DMS114 treated with DMSO at 0.1 percent for 48 hours (cell line): ENCODE measurements at regions not wholly inside any gene's neighbourhood (a gene's known extent, or its start where the extent isn't known, plus 50 kb on each side); places are given as distances from the start of the nearest gene placed in this dataset.
"Not testable (repeated sequence)": the region's sequence is repeated elsewhere in the genome, so short reads cannot be mapped to it uniquely, and the experiment has no call there.

Source experiments
- DNase-seq: peaks from one replicate; lab custom pipeline; 2025; ENCODE audit not compliant: unreplicated experiment; lab: John Stamatoyannopoulos, UW

DNA sequence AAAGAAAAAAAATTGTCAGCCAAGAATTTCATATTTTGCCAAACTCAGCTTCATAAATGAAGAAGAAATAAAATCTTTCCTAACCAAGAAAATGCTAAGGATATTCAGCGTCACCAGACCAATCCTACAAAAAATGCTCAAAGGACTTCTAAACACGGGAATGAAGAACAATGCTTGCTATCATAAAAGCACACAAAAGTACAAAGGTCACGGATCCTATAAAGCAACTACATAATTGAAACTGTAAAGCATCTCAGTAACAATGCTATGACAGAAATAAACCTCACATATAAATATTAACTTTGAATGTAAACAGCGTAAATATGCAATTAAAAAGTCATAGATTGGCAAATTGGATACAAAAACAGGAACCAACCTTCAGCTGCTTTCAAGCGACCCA lies 1314.6 kb upstream of the GYPC start:
- no peak for DNase-seq

- not testable (repeated sequence) for DNase-seq
Measured at GRCh38 chr2:125353542-125353941, 1302.4 kb upstream of the GYPC start.

DNA sequence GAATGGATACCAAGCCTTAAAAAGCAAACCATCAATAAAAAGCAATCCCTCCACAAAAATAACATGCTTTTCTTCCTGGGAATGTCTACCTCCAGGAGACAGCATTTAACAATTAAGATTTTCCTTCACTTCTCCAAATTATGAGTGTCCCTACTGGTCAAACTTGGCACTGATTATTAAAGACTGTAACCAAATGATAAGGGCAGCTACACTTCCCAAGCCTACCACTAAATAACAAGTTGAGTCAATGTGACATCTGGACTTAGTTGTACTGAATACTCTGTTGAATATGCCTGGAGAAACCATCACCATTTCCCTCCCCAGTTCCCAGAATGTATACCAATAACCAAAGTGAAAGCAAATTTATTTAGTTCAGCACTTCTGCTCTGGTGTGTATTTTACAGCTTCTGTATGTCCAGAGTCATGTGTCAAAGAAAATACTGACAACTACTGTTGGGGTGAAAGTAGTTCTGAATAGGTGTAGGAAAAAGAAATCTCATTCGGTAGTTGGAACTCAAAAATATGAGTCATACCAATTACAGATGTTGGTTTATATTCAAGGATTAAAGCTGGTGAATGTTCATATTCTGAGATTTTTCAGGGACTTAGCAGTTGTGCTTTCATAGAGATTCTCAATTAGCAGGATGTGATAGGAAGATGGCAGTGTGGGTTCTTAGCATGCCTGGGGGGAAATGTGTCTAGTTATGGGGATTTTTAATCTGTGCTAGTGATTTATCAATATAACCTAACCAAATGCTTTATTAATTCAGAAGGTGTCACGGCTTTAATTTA lies 1291.6 kb upstream of the GYPC start:
- no peak for DNase-seq

GRCh38 chr2:125364984-125365265 lies 1291.0 kb upstream of the GYPC start:
- DNase-seq, result no peak

DNA sequence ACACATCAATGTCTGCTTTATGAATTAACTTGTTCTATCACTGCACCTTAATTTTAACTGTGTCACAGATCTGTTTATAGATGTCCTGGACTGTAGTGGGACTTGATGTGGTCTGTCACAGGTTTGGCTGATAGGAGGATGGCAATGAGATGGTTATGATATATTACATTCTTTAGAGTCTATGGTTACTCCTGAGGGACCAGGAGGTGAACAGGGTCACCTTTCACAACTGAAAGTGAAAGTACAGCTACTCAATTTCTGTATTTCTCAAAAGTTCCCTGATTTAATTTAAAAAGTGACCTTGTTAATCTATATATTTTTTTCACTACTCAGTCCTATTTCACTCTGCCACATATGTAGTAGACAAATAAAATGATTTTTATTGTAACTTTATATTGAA lies 1284.1 kb upstream of the GYPC start:
- no peak for DNase-seq

GRCh38 chr2:125373293-125373692 lies 1282.7 kb upstream of the GYPC start:
- DNase-seq, result no peak

DNA sequence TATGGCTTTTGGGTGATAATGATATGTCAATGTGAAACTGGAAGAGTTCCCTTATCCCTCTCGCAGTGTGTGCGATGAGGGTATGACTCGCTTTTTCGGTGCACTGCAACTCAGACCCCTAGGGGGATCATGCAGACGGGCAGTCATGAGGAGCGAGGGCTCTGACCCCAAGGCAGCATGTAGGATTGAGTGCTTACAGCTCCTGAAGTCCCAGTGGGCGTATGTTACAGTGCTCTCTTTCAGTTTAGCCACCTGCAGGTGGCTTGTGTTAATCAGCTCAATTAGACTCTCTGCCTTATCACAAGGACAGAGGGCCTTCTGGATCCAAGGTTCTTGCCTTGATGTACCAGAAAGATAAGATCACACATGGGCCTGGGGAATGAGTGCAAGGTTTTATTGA lies 1269.9 kb upstream of the GYPC start:
- DNase-seq, result no peak

- DNase-seq, result no peak
Measured at GRCh38 chr2:125397535-125398251, 1258.3 kb upstream of the GYPC start.

GRCh38 chr2:125398738-125399524 lies 1257.0 kb upstream of the GYPC start:
- no peak for DNase-seq

DNA sequence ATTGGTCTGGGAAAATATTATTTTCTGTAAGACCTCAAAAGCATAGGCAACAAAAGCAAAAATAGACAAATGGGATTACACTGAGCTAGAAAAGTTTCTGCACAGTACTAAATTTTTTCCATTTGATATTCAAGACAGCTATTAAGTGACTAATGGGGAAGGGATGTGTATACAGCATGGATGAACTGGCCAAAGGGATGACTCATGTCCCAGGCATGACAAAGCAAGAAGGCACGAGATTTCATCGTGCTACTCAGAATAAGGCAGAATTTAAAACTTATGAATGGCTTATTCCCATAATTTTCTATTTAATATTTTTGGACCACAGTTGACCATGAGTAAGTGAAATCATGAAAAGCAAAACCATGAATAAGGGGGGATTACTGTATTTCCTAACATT lies 1250.1 kb upstream of the GYPC start:
- DNase-seq, result no peak

GRCh38 chr2:125408874-125409538 lies 1247.0 kb upstream of the GYPC start:
- DNase-seq, result no peak

DNA sequence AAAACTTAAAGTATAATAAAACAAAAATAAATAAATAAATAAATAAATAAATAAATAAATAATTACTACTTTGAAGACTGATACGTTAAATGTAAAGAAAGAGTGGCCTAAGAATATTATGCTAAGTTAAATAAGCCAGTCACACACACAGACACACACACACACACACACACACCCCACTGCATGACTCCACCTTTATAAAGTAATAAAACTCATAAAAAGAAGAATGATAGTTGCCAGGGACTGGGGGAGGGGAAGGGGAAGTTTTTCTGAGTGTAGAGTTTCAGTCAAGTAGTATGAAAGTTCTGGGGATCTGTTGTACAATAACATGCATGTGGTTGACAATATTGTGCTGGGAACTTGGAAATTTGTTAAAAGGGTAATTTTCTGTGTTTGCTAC lies 1237.5 kb upstream of the GYPC start:
- DNase-seq, result no peak

DNA sequence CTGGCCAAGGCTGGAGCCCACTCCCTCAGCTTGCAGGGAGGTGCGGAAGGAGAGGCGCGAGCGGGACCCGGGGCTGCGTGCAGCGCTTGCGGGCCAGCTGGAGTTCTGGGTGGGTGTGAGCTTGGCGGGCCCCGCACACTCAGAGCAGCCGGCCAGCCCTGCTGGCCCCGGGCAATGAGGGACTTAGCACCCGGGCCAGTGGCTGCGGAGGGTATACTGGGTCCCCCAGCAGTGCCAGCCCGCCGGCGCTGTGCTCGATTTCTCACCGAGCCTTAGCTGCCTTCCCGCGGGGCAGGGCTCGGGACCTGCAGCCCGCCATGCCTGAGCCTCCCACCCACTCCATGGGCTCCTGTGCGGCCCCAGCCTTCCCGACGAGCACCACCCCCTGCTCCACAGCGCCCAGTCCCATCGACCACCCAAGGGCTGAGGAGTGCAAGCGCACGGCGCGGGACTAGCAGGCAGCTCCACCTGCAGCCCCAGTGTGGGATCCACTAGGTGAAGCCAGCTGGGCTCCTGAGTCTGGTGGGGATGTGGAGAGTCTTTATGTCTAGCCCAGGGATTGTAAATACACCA lies 1233.7 kb upstream of the GYPC start:
- not testable (repeated sequence) for DNase-seq

- DNase-seq, result no peak
Measured at GRCh38 chr2:125424266-125424785, 1231.6 kb upstream of the GYPC start.

- no peak for DNase-seq
Measured at GRCh38 chr2:125427721-125428315, 1228.1 kb upstream of the GYPC start.

DNA sequence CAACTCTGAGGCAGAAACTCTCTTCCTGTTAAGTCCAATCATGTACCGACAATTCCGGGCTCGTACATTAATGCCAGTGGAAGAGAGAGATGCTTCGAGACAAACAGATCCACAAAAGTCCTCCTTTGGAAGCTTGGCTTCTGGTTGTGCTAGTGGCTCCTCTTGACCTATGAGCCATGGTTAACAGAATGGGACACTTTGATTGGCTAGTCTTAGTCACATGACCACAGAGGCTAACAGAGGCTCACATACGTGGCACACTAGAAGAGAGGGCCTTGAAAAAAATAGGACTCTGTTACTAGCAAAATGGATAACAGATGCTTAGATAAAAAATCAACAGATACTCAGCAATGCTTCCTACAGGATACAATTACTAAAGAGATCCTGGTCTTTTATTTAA lies 1211.9 kb upstream of the GYPC start:
- no peak for DNase-seq

- no peak for DNase-seq
Measured at GRCh38 chr2:125445495-125445894, 1210.5 kb upstream of the GYPC start.

- no peak for DNase-seq
Measured at GRCh38 chr2:125450092-125450491, 1205.9 kb upstream of the GYPC start.

DNA sequence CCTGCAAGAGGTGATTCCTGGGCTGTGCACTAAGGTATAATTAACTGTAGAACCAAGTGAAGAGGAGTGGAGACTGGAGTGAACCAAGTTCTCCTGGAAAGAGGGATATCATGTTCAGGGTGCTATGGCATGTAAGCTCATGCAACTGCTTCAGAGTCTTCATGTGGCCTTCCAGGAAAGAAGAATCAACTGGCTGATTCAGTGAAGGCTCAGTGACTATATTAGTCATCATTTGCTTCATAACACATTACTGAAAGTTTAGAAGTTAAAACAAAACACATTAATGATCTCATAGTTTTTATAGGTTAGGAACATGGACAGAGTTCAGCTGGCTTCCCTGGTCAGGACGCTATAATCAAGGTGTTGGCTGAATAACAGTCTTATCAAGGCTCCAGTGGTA lies 1200.8 kb upstream of the GYPC start:
- DNase-seq, result no peak

GRCh38 chr2:125456693-125457363 lies 1199.1 kb upstream of the GYPC start:
- no peak for DNase-seq
